ENCODE measurements at regions not wholly inside any gene's neighbourhood (a gene's known extent, or its start where the extent isn't known, plus 50 kb on each side); places are given as distances from the start of the nearest gene placed in this dataset.
A peak's percentile ranks its signal among the peaks of the same experiment; 100 is the strongest.

- no peak for FAIRE-seq
- no peak overlapping the region for H3K4me3 ChIP-seq (ENCODE audit: low read depth, low read length)
- no peaks in the 10 kb centered on the region for H3K27me3 ChIP-seq (ENCODE audit: control insufficient read depth, insufficient read depth, low read length)
- no peak for DNase-seq (ENCODE audit: low read depth)
- no peaks in the 10 kb centered on the region for H3K36me3 ChIP-seq (ENCODE audit: control insufficient read depth, insufficient read depth, low read length)
- TF ChIP-seq, protein P1, sequence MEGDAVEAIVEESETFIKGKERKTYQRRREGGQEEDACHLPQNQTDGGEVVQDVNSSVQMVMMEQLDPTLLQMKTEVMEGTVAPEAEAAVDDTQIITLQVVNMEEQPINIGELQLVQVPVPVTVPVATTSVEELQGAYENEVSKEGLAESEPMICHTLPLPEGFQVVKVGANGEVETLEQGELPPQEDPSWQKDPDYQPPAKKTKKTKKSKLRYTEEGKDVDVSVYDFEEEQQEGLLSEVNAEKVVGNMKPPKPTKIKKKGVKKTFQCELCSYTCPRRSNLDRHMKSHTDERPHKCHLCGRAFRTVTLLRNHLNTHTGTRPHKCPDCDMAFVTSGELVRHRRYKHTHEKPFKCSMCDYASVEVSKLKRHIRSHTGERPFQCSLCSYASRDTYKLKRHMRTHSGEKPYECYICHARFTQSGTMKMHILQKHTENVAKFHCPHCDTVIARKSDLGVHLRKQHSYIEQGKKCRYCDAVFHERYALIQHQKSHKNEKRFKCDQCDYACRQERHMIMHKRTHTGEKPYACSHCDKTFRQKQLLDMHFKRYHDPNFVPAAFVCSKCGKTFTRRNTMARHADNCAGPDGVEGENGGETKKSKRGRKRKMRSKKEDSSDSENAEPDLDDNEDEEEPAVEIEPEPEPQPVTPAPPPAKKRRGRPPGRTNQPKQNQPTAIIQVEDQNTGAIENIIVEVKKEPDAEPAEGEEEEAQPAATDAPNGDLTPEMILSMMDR (IDR thresholded peaks at IDR 0.05; ENCODE audit: insufficient read depth, low read length, severe bottlenecking): no peak
These were observed 156.0 kb upstream of the JUN start for GRCh38 chr1:58939666-58940370.

GRCh38 chr1:58941471-58942289, 157.8 kb upstream of the JUN start:
- DNase-seq (ENCODE audit: low read depth): no peak
- TF ChIP-seq, protein P1 (IDR thresholded peaks at IDR 0.05; ENCODE audit: insufficient read depth, low read length, severe bottlenecking): no peak
- H3K4me3 ChIP-seq (ENCODE audit: low read depth, low read length): no peak overlapping the region
- FAIRE-seq: no peak
- H3K36me3 ChIP-seq (ENCODE audit: control insufficient read depth, insufficient read depth, low read length): no peaks in the 10 kb centered on the region
- no peaks in the 10 kb centered on the region for H3K27me3 ChIP-seq (ENCODE audit: control insufficient read depth, insufficient read depth, low read length)

DNA sequence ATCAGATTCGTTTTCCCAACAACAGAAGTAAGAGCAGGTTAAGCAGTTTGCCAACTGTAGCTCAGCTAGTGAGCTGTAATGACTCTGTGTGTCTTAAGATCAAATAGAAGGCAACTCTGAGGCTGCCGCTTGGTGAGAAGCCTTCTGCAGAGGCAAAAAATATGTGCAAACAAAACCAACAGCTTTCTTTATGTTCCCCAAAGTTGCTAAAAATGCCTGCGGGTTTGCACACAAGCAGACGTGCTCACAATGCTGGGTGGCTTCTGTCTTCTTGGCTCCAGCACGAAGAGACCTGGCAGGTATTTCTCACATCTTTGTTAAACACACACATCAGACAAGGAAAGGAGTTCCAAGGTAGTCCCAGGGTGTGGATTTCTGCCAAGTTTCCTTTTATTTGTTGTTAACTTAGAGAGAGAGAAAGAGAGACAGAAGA, 158.9 kb upstream of the JUN start:
- DNase-seq (ENCODE audit: low read depth): peak; percentile 46
- H3K27me3 ChIP-seq (ENCODE audit: control insufficient read depth, insufficient read depth, low read length): no peaks in the 10 kb centered on the region
- TF ChIP-seq, protein P1 (IDR thresholded peaks at IDR 0.05; ENCODE audit: insufficient read depth, low read length, severe bottlenecking): no peak
- H3K4me3 ChIP-seq (ENCODE audit: low read depth, low read length): no peak overlapping the region
- no peaks in the 10 kb centered on the region for H3K36me3 ChIP-seq (ENCODE audit: control insufficient read depth, insufficient read depth, low read length)
- FAIRE-seq: peak; percentile 73

GRCh38 chr1:58943776-58944175, 159.9 kb upstream of the JUN start:
- FAIRE-seq: no peak
- TF ChIP-seq, protein P1 (IDR thresholded peaks at IDR 0.05; ENCODE audit: insufficient read depth, low read length, severe bottlenecking): no peak
- H3K27me3 ChIP-seq (ENCODE audit: control insufficient read depth, insufficient read depth, low read length): no peaks in the 10 kb centered on the region

GRCh38 chr1:58944439-58944838, 160.6 kb upstream of the JUN start:
- FAIRE-seq (no peak), DNase-seq (ENCODE audit: low read depth) (no peak)
- Histone ChIP-seq H3K27me3 (ENCODE audit: control insufficient read depth, insufficient read depth, low read length) (no peaks in the 10 kb centered on the region), H3K36me3 (ENCODE audit: control insufficient read depth, insufficient read depth, low read length) (no peaks in the 10 kb centered on the region), H3K4me3 (ENCODE audit: low read depth, low read length) (no peak overlapping the region)
- TF ChIP-seq, protein P1 (IDR thresholded peaks at IDR 0.05; ENCODE audit: insufficient read depth, low read length, severe bottlenecking): no peak

More at GRCh38 chr1:58943776-58944175, 159.9 kb upstream of the JUN start:
- peak; percentile 41 for DNase-seq (ENCODE audit: low read depth)
- H3K36me3 ChIP-seq (ENCODE audit: control insufficient read depth, insufficient read depth, low read length): no peaks in the 10 kb centered on the region
- H3K4me3 ChIP-seq (ENCODE audit: low read depth, low read length): no peak overlapping the region
